ACC112 (cell line): ENCODE measurements at regions not wholly inside any gene's neighbourhood (a gene's known extent, or its start where the extent isn't known, plus 50 kb on each side); places are given as distances from the start of the nearest gene placed in this dataset.
"Not testable (repeated sequence)": the region's sequence is repeated elsewhere in the genome, so short reads cannot be mapped to it uniquely, and the experiment has no call there.

ENCODE experiments used
- H2AFZ ChIP-seq: fragments of 200-600 bp; sonication (generic); one replicate; pipeline ENCODE4 v1.6.0; 2017; ENCODE audit warnings: antibody characterized with exemption, low read length; ENCODE audit not compliant: unreplicated experiment
- H3K27ac ChIP-seq: fragments of 200-600 bp; sonication (generic); 2 replicates; pipeline ENCODE4 v1.5.1; 2014; ENCODE audit warnings: low read depth, mild to moderate bottlenecking, antibody characterized with exemption, low read length, moderate library complexity
- H3K27me3 ChIP-seq: fragments of 200-600 bp; sonication (generic); 2 replicates; pipeline ENCODE4 v1.6.1; 2014; ENCODE audit warnings: mild to moderate bottlenecking, antibody characterized with exemption, low read length, moderate library complexity, mixed read lengths; ENCODE audit not compliant: insufficient read depth
- H3K36me3 ChIP-seq: fragments of 200-600 bp; sonication (generic); 2 replicates; pipeline ENCODE4 v1.6.1; 2016; ENCODE audit warnings: mild to moderate bottlenecking, antibody characterized with exemption, low read length, moderate library complexity, mixed read lengths; ENCODE audit not compliant: insufficient read depth
- H3K4me1 ChIP-seq: fragments of 200-600 bp; sonication (generic); one replicate; pipeline ENCODE4 v1.6.1; 2016; ENCODE audit warnings: low read length, mixed read lengths; ENCODE audit not compliant: insufficient read depth, unreplicated experiment, control insufficient read depth
- H3K4me3 ChIP-seq: fragments of 200-600 bp; sonication (generic); 2 replicates; pipeline ENCODE4 v1.5.1; 2014; ENCODE audit warnings: mild to moderate bottlenecking, low read depth, low read length
- H3K79me2 ChIP-seq: fragments of 200-600 bp; sonication (generic); one replicate; pipeline ENCODE4 v1.6.0; 2016; ENCODE audit warnings: low read length; ENCODE audit not compliant: control insufficient read depth, unreplicated experiment, insufficient read depth

- H2AFZ ChIP-seq = peak overlapping the region; percentile 71
Measured at GRCh38 chr3:110413807-110414748, 657.5 kb upstream of the NECTIN3 start.

GRCh38 chr3:110414855-110415254 is 656.8 kb upstream of the NECTIN3 start:
- Histone ChIP-seq H3K4me3 (no peak overlapping the region), H3K27me3 (no peaks in the 10 kb centered on the region), H2AFZ (peak overlapping the region; percentile 81), H3K36me3 (no peaks in the 10 kb centered on the region), H3K79me2 (no peaks in the 10 kb centered on the region), H3K27ac (peak overlapping the region; percentile 99), H3K4me1 (peaks cover 41% of the 10 kb centered on the region)

More at GRCh38 chr3:110413807-110414748, 657.5 kb upstream of the NECTIN3 start:
- Histone ChIP-seq H3K79me2 (no peaks in the 10 kb centered on the region), H3K4me3 (peak overlapping the region; percentile 35), H3K27me3 (no peaks in the 10 kb centered on the region), H3K36me3 (no peaks in the 10 kb centered on the region), H3K27ac (peak overlapping the region; percentile 99), H3K4me1 (peaks cover 33% of the 10 kb centered on the region)

DNA sequence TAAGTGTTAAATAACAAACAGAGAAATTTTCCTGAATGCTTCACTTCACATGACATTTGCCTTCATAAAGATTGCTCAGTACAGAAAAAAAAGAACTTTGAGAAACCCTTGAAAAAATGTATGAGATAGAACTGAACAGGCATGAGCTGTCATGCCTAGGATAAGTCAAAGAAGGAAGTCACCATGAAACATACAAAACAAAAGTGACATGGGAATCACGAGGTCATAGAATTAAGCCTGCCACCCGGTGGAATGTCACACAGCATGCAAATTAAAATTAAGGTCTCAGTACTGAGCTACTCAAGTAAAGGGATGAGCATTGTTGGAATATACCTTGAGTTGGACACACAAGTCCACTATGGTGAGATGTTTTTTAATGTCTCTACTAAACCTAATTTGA is 652.5 kb upstream of the NECTIN3 start:
- peaks cover 34% of the 10 kb centered on the region for H3K4me1 ChIP-seq
- H2AFZ ChIP-seq = peak overlapping the region; percentile 43
- H3K79me2 ChIP-seq = no peaks in the 10 kb centered on the region
- peak overlapping the region; percentile 92 for H3K27ac ChIP-seq
- no peaks in the 10 kb centered on the region for H3K27me3 ChIP-seq
- H3K36me3 ChIP-seq = no peaks in the 10 kb centered on the region
- H3K4me3 ChIP-seq = no peak overlapping the region

DNA sequence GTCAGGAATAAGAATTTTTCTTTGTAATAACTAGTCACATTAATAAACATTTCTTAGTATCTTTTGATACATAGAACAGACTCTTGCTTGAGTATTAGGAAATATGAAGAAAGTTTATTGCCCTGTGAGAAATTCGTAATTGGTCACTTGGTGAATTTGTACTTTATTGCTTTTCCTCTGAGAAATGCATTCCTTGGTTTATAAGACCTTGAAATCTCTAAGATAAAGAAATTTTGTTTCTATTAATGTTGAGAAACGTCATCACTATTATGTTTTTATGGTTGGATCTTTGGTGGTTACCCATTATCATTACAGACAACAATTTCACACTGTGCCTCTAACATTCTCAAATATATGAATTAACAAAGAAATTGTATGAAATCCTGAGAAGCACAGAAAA is 652.0 kb upstream of the NECTIN3 start:
- H3K27ac ChIP-seq = peak overlapping the region; percentile 92
- 0 out of 2 replicates have a peak overlapping the region, but pooled peaks have one; percentile 1 for H3K4me3 ChIP-seq

DNA sequence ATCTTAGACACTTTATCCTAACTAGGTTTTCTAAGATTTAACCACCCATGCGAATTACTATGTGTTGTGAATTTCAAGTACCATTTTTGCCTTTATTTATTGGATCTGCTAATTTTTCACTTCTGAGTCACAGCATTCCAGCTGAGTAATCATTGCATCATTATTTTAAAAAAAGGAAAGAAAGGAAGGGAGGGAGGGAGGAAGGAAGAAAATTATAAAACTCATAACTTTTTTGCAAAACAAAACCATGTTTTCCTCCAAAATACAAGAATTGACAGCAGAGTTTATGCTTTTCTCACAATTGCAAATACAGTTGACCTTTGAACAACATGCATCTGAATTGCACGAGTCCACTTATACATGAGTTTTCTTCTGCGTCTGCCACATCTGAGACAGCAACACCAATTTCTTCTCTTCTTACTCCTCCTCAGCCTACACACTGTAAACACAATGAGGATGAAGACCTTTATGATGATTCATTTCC is 651.4 kb upstream of the NECTIN3 start:
- no peaks in the 10 kb centered on the region for H3K27me3 ChIP-seq
- peak overlapping the region; percentile 92 for H3K27ac ChIP-seq
- H2AFZ ChIP-seq = peak overlapping the region; percentile 25
- no peaks in the 10 kb centered on the region for H3K79me2 ChIP-seq
- no peaks in the 10 kb centered on the region; the same call in 1 of the 2 replicates for H3K36me3 ChIP-seq
- peaks cover 24% of the 10 kb centered on the region for H3K4me1 ChIP-seq
- peak overlapping the region; percentile 60 for H3K4me3 ChIP-seq

More for the DNA sequence above, 652.0 kb upstream of the NECTIN3 start:
- Histone ChIP-seq H3K79me2 (no peaks in the 10 kb centered on the region), H3K36me3 (no peaks in the 10 kb centered on the region), H3K27me3 (no peaks in the 10 kb centered on the region), H2AFZ (no peak overlapping the region), H3K4me1 (peaks cover 30% of the 10 kb centered on the region)

- H2AFZ ChIP-seq = no peak overlapping the region
- no peaks in the 10 kb centered on the region for H3K79me2 ChIP-seq
Measured at GRCh38 chr3:110423276-110423675, 648.3 kb upstream of the NECTIN3 start.

GRCh38 chr3:110430146-110430545 is 641.5 kb upstream of the NECTIN3 start:
- H3K36me3 ChIP-seq = no peaks in the 10 kb centered on the region; the same call in 1 of the 2 replicates
- no peaks in the 10 kb centered on the region for H3K4me1 ChIP-seq
- H3K79me2 ChIP-seq = no peaks in the 10 kb centered on the region
- H3K4me3 ChIP-seq = no peak overlapping the region
- H2AFZ ChIP-seq = no peak overlapping the region
- no peak overlapping the region for H3K27ac ChIP-seq
- no peaks in the 10 kb centered on the region for H3K27me3 ChIP-seq

More at GRCh38 chr3:110423276-110423675, 648.3 kb upstream of the NECTIN3 start:
- Histone ChIP-seq H3K27me3 (no peaks in the 10 kb centered on the region), H3K4me1 (peaks cover 22% of the 10 kb centered on the region), H3K4me3 (no peak overlapping the region), H3K36me3 (no peaks in the 10 kb centered on the region; the same call in 1 of the 2 replicates), H3K27ac (no peak overlapping the region)

DNA sequence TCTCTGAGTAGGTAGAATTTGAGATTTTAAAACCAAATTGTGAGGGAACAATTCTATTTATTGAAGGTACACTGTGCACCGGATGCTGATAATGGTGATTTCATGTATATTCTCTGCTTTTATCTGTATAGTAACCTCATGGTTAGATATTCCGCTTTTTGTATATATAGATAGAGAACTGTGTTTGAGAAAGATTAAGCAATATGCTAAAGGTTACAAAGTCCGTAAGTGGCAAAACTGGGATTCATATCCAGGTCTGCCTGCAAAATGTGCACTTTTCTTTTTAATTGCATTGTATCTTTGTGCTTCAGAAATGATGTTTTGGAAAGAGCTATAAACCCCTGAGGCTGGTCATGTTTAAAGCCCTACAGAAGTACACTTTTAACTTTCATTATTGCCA is 635.4 kb upstream of the NECTIN3 start:
- Histone ChIP-seq H2AFZ (no peak overlapping the region), H3K36me3 (no peaks in the 10 kb centered on the region)

GRCh38 chr3:110440066-110440653 is 631.5 kb upstream of the NECTIN3 start:
- H3K79me2 ChIP-seq, H3K36me3 ChIP-seq, H3K4me3 ChIP-seq, H2AFZ ChIP-seq, H3K27me3 ChIP-seq, H3K27ac ChIP-seq, H3K4me1 ChIP-seq: not testable (repeated sequence)

More for the DNA sequence above, 635.4 kb upstream of the NECTIN3 start:
- no peaks in the 10 kb centered on the region for H3K27me3 ChIP-seq
- no peaks in the 10 kb centered on the region for H3K79me2 ChIP-seq
- no peak overlapping the region for H3K27ac ChIP-seq
- H3K4me3 ChIP-seq = no peak overlapping the region
- H3K4me1 ChIP-seq = no peaks in the 10 kb centered on the region

- no peak overlapping the region for H2AFZ ChIP-seq
Measured at GRCh38 chr3:110454066-110454465, 617.5 kb upstream of the NECTIN3 start.

More at GRCh38 chr3:110454066-110454465, 617.5 kb upstream of the NECTIN3 start:
- Histone ChIP-seq H3K36me3 (no peaks in the 10 kb centered on the region), H3K79me2 (no peaks in the 10 kb centered on the region), H3K4me1 (peaks cover 3% of the 10 kb centered on the region), H3K27ac (no peak overlapping the region), H3K27me3 (no peaks in the 10 kb centered on the region), H3K4me3 (no peak overlapping the region)
